ENCODE measurements at regions not wholly inside any gene's neighbourhood (a gene's known extent, or its start where the extent isn't known, plus 50 kb on each side); places are given as distances from the start of the nearest gene placed in this dataset.
A peak's percentile ranks its signal among the peaks of the same experiment; 100 is the strongest.
"Not testable (repeated sequence)": the region's sequence is repeated elsewhere in the genome, so short reads cannot be mapped to it uniquely, and the experiment has no call there.

GRCh38 chr1:91148641-91149069 lies 126.8 kb upstream of the ZNF644 start:
- DNase-seq, result no peak

DNA sequence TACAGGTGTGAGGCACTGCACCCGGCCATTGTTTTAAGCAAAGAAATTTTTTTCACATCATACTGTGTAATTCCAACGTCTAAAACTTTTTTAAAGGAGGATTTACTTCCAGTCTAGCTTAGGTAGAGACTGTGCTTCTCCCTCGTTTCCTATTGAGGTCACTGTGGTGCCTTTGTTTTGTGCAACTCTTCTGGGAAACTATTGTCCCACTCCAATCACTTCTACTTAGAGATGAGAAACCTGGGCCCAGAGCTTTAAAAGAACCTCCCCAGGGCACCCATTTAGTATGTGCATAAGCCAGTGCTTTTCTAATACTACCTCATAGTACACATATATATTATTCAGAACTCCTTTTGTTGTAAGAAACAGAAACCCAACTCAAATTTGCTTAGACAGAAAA lies 120.0 kb upstream of the ZNF644 start:
- no peak for DNase-seq

- no peak for DNase-seq
Measured at GRCh38 chr1:91138959-91139358, 117.1 kb upstream of the ZNF644 start.

- no peak for DNase-seq
Measured at GRCh38 chr1:91137173-91137852, 115.5 kb upstream of the ZNF644 start.

GRCh38 chr1:91135799-91136198 lies 114.0 kb upstream of the ZNF644 start:
- DNase-seq, result no peak

DNA sequence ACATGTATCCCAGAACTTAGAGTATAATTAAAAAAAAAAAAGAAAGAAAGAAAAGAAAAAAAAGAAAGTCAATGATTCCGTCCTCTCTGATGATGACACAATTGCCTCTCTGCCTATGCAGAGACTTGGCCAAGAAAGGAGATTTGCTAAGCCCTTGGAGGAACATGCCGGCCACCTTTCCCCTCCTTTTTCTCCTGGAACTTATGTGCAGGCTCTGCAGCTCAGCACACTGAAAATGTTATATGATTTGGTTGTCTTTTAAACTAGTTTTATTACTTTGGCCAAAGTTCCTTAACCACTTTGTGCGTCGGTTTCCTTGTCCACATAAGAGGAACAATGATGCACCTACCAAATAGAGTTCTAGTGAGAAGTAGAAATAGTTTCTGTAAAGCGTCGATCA lies 111.4 kb upstream of the ZNF644 start:
- no peak for DNase-seq

DNA sequence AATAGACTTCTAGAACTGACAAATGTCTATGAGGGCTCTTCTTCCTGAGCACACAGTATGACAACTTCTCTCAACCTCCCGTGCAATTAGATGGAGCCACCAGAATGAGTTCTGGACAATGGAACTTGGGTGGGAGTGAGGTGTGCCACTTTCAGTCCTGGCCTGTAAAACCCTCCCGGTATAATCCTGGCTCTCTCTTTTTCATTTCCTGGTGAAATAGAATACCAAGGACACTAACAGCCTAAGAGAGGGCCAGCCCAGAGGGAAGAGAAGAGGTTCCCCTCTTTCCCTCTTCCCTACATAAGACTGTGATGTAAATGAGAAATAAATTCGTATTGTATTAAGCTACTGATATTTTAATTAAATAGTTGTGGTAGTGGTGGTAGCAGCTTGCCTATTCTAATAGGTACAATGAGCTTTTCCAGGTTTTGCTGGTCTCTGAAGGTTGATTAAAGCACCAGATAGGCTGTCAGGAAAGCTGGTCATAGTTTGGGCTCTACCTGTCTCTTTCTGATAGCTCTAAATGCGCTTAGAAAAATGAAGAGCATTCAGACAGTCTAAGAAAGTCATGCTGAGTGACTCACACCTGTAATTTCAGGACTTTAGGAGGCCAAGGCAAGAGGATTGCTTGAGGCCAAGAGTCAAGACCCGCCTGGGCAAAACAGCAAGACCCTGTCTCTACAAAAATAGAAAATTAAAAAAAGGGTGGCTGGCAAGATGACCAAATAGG lies 108.6 kb upstream of the ZNF644 start:
- no peak for DNase-seq

- DNase-seq, result no peak
Measured at GRCh38 chr1:91129458-91129857, 107.6 kb upstream of the ZNF644 start.

DNA sequence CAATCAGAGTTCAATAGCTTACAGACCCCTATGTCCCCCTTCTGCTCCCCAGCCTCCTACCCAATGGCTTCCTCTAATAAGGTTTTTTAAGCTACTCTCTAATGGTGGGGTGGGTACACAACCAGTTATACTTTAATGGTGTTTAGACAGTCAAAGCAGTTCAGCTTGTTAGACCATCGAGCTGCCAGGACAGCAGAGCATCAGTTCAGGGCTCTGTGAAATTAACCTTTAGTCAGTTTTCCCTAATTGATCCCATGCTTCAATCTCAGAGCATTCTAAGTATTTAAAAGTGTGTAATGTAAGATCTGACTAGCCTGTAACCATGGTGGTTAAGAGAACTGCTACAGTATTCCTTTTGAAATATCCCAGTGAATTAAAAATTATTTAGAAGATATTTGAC lies 107.2 kb upstream of the ZNF644 start:
- DNase-seq, result no peak

DNA sequence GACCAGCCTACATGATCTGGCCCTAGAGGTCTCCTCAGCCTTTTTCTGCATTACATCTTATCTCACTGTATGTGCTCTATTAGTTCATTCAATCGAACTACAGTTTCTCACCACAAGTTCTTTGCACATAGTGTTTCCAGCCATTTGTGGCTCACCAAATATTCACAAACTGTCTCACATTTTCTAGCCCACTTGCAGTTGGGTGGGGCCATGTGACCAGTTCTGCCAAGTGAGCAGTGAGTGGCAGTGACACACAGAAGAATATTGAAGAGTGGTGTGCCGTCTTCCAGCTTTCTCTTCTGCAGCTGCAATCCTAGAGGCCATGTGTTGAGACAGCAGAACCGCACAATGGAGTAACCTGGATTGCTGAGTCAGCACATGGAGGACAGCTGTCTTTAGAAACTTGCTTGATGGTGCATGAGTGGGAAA lies 103.2 kb upstream of the ZNF644 start:
- peak; percentile 50 to 61 for DNase-seq

GRCh38 chr1:91124290-91124985 lies 102.6 kb upstream of the ZNF644 start:
- DNase-seq, result peak; percentile 19 to 44

- peak in 1 of 2 experiments; percentile 7 for DNase-seq
Measured at GRCh38 chr1:91123773-91124172, 101.9 kb upstream of the ZNF644 start.

- DNase-seq, result no peak
Measured at GRCh38 chr1:91123319-91123718, 101.5 kb upstream of the ZNF644 start.

GRCh38 chr1:91122106-91122717 lies 100.4 kb upstream of the ZNF644 start:
- no peak for DNase-seq

DNA sequence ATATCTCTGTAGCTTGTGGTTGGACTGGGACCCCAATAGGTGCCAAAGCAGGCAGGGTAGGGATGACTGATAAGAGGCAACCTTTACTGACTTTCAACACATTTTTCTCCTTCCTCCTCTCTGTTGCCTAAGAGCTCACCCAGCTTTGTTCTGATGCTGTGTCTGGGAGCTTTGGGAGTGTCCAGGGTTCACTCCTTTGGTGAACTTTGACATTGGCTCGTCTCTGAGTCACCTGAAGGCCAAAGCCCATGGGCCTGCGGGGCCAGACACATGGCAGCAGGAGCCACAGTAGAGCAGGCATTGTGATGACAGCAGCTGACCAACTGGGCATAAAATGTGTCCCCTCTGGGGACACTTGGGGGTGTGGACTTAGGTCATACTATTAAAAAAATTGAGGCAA lies 99.5 kb upstream of the ZNF644 start:
- DNase-seq, result no peak

GRCh38 chr1:91120936-91121335 lies 99.1 kb upstream of the ZNF644 start:
- no peak for DNase-seq

- DNase-seq, result no peak
Measured at GRCh38 chr1:91120421-91120820, 98.6 kb upstream of the ZNF644 start.

- DNase-seq, result no peak
Measured at GRCh38 chr1:91104712-91105111, 82.9 kb upstream of the ZNF644 start.

DNA sequence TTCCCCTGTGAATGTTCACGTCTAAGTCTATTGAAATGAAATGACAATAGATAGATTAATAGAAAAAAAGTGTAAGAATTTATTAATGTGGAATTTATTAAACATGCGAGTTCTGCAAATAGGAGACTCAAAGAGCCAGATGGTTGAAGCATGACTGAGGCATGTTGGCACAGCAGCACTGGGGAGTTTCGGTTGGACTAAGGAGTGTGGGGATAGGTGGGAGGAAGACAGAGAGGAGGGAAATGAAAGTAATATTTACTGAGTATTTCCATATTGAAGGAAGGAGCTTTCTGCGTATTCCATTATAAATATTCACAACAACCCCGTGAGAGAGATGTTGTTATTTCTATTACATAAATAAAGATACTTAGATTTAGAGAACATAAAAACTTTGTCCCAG lies 79.5 kb upstream of the ZNF644 start:
- no peak for DNase-seq

GRCh38 chr1:91099746-91100621 lies 78.1 kb upstream of the ZNF644 start:
- DNase-seq, result no peak

DNA sequence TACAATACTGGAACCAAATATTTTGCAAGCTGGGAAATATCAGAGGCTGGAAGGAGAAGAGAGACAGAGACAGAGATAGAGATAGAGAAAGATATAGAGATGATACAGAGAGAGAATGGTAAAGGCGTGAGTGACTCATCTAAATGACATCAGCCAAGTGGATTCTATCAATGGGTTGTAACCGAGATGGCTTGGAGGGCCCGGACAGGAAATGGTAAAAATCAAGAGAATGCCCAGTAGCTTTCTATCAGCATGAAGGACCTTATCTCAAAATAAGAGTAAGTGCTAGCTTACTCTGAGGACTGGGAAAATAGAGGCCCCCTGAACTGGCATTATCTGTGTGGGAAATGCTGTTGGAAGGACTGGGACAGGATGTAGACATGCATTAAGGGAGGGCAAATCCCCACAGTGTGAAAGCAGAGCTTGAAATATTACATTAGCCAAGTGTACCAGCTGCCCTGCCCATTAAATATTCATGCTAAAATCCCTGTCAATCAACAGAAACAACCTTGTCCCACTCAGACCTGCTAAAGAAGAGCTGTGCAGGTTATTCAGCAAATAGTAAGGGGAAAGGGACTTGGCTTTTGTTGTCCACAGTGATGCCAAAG lies 76.6 kb upstream of the ZNF644 start:
- DNase-seq, result no peak

DNA sequence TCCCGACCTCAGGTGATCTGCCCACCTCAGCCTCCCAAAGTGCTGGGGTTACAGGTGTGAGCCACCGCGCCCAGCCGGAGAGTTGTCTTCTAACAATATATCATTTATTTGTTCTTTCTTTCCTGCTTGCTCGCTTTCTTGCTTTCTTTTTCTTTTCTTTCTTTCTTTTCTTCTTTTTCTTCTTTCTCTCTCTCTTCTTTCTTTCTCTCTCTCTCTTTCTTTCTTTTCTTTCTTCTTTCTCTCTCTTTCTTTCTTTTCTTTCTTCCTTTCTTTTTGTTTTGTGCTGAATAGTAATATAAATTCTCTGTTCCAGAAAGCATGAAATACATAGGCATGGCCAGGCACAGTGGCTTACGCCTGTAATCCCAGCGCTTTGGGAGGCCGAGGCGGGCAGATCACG lies 73.5 kb upstream of the ZNF644 start:
- not testable (repeated sequence) for DNase-seq
